Esophagus muscularis mucosa (tissue), 4 donors: ENCODE measurements at regions not wholly inside any gene's neighbourhood (a gene's known extent, or its start where the extent isn't known, plus 50 kb on each side); places are given as distances from the start of the nearest gene placed in this dataset.
A peak's percentile ranks its signal among the peaks of the same experiment; 100 is the strongest.

ENCODE experiments used
- DNase-seq: peaks from one replicate; pipeline ENCODE4 v3.0.0-alpha.2; 2017; ENCODE audit errors: extremely low spot score
- H3K27ac ChIP-seq, 4 donors: fragments of 200-600 bp; sonication (generic); replicated peaks in 1 of 4; 1 replicate in 3 of 4; 2 replicates in 1 of 4; pipeline ENCODE4 v1.5.1; 2016 to 2019; ENCODE audit warnings: mild to moderate bottlenecking in 1 of 4
- H3K27me3 ChIP-seq, 4 donors: fragments of 200-600 bp; sonication (generic); one replicate each; pipeline versions ENCODE4 v1.5.1 to v1.6.0; 2016 to 2019
- H3K36me3 ChIP-seq, 4 donors: fragments of 200-600 bp; sonication (generic); one replicate each; pipeline ENCODE4 v1.5.1; 2016 to 2019
- H3K4me1 ChIP-seq, 4 donors: fragments of 200-600 bp; sonication (generic); one replicate each; pipeline ENCODE4 v1.5.1; 2016 to 2019
- H3K4me3 ChIP-seq, 4 donors: fragments of 200-600 bp; sonication (generic); 1 replicate in 2 of 4; 2 replicates in 2 of 4; pipeline ENCODE4 v1.5.1; 2016 to 2019; ENCODE audit warnings: mild to moderate bottlenecking in 4 of 4, moderate library complexity in 1 of 4
- H3K9me3 ChIP-seq, 4 donors: fragments of 200-600 bp; sonication (generic); 1 replicate in 3 of 4; 2 replicates in 1 of 4; pipeline ENCODE4 v1.5.1; 2016 to 2019
- EP300 ChIP-seq: sonication (generic); formaldehyde crosslinking; IDR thresholded peaks from one replicate; pipeline ENCODE4 v1.6.1; 2017; ENCODE audit warnings: antibody characterized with exemption
- POLR2A ChIP-seq: fragments of 450-650 bp; IDR thresholded peaks from one replicate; pipeline ENCODE4 v1.6.1; 2017; ENCODE audit warnings: antibody characterized with exemption, moderate library complexity, mild to moderate bottlenecking, low read depth
- POLR2AphosphoS5 ChIP-seq, 2 donors: sonication (generic); formaldehyde crosslinking; IDR thresholded peaks; one replicate each; pipeline ENCODE4 v1.6.1; 2017; ENCODE audit warnings: antibody characterized with exemption in 2 of 2
- WGBS: methylation state at CpG from one replicate; pipeline ENCODE4 v1.1.5; 2018; 5-methylcytosine and 5-hydroxymethylcytosine counted together
- intact Hi-C: fragments of 100-400 bp; cut with DNase I; formaldehyde crosslinking; loops from one replicate; pipeline ENCODE4 v1.15.1; 2023
- TF ChIP-seq, protein P1 (sequence below), 3 experiments: fragments of 200-600 bp in 2 of 3; fragments of 450-650 bp in 1 of 3; sonication (generic) in 2 of 3; IDR thresholded peaks; one replicate each; pipeline ENCODE4 v1.5.1; 2017 to 2019; ENCODE audit warnings: antibody characterized with exemption in 3 of 3, mild to moderate bottlenecking in 2 of 3, moderate library complexity in 1 of 3

DNA sequence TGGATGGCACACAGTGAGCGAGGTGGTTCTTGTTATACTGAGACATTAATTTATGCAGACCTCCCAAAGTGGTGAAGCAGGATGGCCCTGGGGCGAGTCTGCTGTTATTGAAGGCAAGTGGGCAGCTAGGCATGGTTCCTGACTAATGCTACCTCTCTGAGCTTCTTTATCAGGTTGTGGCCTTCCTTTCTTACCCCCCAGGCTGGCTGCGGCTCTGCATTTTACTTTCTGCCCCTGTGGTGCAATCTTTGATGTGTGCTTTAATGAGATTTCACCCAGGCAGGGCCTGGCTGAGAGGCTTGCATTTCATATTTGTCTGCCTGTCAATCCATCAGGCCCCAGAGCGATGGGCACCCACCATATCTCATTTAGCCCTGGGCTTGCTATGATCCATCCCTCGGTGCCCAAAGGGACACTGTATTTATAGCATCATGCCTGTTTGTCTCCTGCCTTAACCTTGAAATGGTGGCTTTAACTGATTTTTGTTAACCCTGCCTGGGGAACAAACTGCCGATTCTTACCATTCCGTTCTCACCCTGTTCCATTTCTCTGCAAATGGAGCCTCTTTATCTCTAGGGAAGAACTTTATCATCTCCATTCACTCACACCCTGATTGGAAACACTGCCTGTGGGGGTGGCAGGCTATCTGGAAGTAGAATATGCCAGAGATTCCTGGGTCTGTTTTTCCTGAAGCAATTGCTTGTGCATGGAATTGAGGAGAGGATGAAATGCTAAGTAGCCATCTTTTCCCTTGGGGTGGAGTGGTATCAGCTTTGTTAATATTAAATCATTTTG is 316.2 kb upstream of the THSD7B start:
- WGBS = 87% methylated on average over 7 of the region's 7 CpGs
- Histone ChIP-seq H3K36me3 (no peaks in the 10 kb centered on the region), H3K4me1 (no peaks in the 10 kb centered on the region), H3K27ac (no peak overlapping the region), H3K9me3 (no peaks in the 10 kb centered on the region), H3K27me3 (peaks cover 0 to 3% (median 0%) of the 10 kb centered on the region in 4 donors), H3K4me3 (no peak overlapping the region)
- DNase-seq = no peak
- TF ChIP-seq EP300 = no peak
- TF ChIP-seq, protein P1, sequence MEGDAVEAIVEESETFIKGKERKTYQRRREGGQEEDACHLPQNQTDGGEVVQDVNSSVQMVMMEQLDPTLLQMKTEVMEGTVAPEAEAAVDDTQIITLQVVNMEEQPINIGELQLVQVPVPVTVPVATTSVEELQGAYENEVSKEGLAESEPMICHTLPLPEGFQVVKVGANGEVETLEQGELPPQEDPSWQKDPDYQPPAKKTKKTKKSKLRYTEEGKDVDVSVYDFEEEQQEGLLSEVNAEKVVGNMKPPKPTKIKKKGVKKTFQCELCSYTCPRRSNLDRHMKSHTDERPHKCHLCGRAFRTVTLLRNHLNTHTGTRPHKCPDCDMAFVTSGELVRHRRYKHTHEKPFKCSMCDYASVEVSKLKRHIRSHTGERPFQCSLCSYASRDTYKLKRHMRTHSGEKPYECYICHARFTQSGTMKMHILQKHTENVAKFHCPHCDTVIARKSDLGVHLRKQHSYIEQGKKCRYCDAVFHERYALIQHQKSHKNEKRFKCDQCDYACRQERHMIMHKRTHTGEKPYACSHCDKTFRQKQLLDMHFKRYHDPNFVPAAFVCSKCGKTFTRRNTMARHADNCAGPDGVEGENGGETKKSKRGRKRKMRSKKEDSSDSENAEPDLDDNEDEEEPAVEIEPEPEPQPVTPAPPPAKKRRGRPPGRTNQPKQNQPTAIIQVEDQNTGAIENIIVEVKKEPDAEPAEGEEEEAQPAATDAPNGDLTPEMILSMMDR (IDR thresholded peaks at IDR 0.05) = no peak
- no peak for TF ChIP-seq POLR2AphosphoS5 (IDR thresholded peaks at IDR 0.05)
- TF ChIP-seq POLR2A = no peak
- intact Hi-C loops = no loop called here

DNA sequence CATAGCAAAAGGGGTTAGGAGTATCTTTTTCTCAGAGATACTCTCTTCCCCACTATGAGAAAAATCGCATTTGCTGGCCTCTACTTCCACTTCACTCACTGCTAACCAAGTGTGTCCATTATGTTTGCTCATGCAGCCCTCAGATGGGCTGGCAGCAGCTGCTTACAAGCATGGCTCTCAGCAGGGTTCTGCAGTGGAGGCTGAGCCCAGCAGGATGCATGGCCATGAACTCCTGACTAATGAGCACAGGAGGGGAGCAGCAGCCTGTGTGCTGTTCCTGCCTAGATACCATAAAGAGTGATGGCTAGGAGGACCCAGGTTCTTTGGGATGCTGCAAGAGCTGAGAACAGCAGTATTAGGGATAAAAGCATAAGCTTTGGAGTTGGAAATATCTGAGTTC is 316.9 kb upstream of the THSD7B start:
- Histone ChIP-seq H3K4me1 (no peaks in the 10 kb centered on the region), H3K4me3 (no peak overlapping the region), H3K9me3 (no peaks in the 10 kb centered on the region), H3K27ac (no peak overlapping the region), H3K27me3 (peaks cover 0 to 3% (median 0%) of the 10 kb centered on the region in 4 donors), H3K36me3 (no peaks in the 10 kb centered on the region)
- intact Hi-C loops = no loop called here
- peak; percentile 66 for DNase-seq
- TF ChIP-seq EP300 (no peak), POLR2AphosphoS5 (IDR thresholded peaks at IDR 0.05) (no peak), POLR2A (no peak)
- TF ChIP-seq, protein P1 (IDR thresholded peaks at IDR 0.05) = no peak
- WGBS = 67% methylated on average over 1 of the region's 1 CpG

DNA sequence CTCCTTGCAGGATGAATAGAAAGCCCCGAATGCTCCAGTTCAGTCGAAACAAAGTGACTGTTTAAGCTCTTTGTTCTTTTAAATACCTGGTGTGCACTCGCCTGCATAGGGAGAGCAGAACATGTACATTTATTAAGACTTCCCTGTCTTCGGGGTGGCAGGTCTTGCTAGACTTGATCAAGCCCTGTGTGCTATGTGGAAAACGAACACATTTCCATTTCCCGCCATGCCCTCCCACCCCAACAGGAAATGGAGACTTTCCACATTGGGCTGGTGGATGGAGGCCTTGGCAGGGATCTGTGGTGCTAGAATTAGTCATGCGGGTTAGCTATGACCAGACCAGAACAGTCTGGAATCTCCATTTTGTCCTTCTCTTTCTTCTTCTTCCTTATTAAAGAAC is 321.0 kb upstream of the THSD7B start:
- no peak overlapping the region for H3K4me3 ChIP-seq
- H3K27me3 ChIP-seq = peaks cover 0 to 3% (median 0%) of the 10 kb centered on the region in 4 donors
- no peak overlapping the region for H3K27ac ChIP-seq
- intact Hi-C loops = no loop called here
- H3K4me1 ChIP-seq = no peaks in the 10 kb centered on the region
- TF ChIP-seq POLR2A (no peak), EP300 (no peak), POLR2AphosphoS5 (IDR thresholded peaks at IDR 0.05) (no peak)
- no peaks in the 10 kb centered on the region for H3K9me3 ChIP-seq
- peak; percentile 92 for DNase-seq
- WGBS = 88% methylated on average over 7 of the region's 7 CpGs
- H3K36me3 ChIP-seq = no peaks in the 10 kb centered on the region

DNA sequence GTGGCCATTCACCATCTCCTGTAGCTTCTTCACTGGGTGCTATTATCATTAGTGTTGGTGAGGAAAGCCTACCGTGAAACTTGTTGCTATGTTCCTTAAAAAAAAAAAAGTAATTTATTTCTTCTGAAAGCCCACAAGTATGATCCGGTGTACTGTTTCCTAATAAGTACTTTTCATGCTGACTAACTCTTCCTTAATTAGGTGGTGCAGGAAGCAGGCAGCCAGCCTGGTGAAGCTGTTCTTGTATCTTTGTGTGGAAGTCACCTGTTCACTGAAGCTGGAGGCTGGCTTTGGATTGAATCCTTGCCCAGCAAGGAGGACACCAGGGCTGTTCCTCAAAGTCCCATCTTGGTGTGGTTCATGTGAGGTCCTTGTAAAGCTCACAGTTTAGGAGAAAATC is 321.7 kb upstream of the THSD7B start:
- Histone ChIP-seq H3K27ac (no peak overlapping the region), H3K9me3 (no peaks in the 10 kb centered on the region), H3K4me3 (no peak overlapping the region), H3K27me3 (peaks cover 0 to under 1% (median 0%) of the 10 kb centered on the region in 4 donors), H3K36me3 (no peaks in the 10 kb centered on the region), H3K4me1 (no peaks in the 10 kb centered on the region)
- intact Hi-C loops = no loop called here
- DNase-seq = peak; percentile 50
- no peak for TF ChIP-seq EP300
- no peak for TF ChIP-seq POLR2A
- no peak for TF ChIP-seq POLR2AphosphoS5 (IDR thresholded peaks at IDR 0.05)
- TF ChIP-seq, protein P1 (IDR thresholded peaks at IDR 0.05) = no peak
- WGBS = 79% methylated on average over 2 of the region's 2 CpGs

DNA sequence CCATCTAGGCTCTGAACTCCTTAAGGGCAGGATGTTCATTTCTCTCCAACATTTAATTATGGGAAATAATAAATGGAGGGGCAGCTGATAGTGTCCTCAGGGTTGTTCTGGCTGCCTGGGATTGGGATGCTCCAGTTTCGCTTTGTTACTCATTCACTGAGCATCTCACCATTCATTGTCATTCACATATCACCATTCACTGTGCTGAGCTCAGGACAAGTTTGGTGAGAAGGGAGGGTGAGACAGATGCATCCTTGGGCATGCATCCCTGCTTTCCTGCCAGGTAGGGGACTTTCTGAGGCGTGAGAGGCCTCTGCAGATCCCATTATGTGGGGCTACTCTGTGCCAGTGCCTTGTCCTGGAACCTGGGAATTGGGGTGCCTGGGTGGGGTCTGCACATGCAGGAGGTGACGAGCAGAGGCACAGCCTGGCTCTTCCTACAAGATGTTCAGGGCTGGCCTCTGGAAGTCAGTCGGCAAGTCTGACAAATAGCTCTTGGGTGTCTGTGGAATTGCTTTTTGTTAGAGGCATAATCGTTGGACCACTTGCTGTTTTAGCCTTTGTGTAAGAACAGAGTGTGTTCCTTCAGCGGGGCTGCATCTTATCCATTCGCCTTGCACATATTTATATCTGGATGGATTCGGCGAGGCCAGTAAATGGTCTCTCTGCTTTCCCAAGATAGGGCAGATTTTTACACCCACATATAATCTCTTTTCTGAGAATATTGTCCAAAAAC is 323.2 kb upstream of the THSD7B start:
- H3K27me3 ChIP-seq = no peaks in the 10 kb centered on the region
- no peak overlapping the region for H3K27ac ChIP-seq
- no peak for TF ChIP-seq EP300
- TF ChIP-seq, protein P1 (IDR thresholded peaks at IDR 0.05) = no peak
- TF ChIP-seq POLR2AphosphoS5 (IDR thresholded peaks at IDR 0.05) = no peak
- no peak for TF ChIP-seq POLR2A
- no peak overlapping the region for H3K4me3 ChIP-seq
- H3K36me3 ChIP-seq = no peaks in the 10 kb centered on the region
- peak; percentile 87 for DNase-seq
- H3K4me1 ChIP-seq = no peaks in the 10 kb centered on the region
- no peaks in the 10 kb centered on the region for H3K9me3 ChIP-seq
- intact Hi-C loops = no loop called here
- 82% methylated on average over 9 of the region's 9 CpGs for WGBS
